ENCODE measurements at regions not wholly inside any gene's neighbourhood (a gene's known extent, or its start where the extent isn't known, plus 50 kb on each side); places are given as distances from the start of the nearest gene placed in this dataset.

- TF ChIP-seq CTCF (IDR thresholded peaks at IDR 0.05; ENCODE audit: insufficient read depth, low read depth, low read length): no peak
- ChIA-PET POLR2A (no interaction called here), CTCF (no interaction called here)
- Histone ChIP-seq H3K36me3 (ENCODE audit: control insufficient read depth, insufficient read depth, low read length) (no peaks in the 10 kb centered on the region), H3K27me3 (ENCODE audit: control insufficient read depth, insufficient read depth, low read length) (no peaks in the 10 kb centered on the region), H3K4me3 (ENCODE audit: low read depth, low read length) (no peak overlapping the region)
- DNase-seq (ENCODE audit: low read depth): no peak
Observed at GRCh38 chr4:95637043-95637600, 88.3 kb upstream of the UNC5C start.

- POLR2A ChIA-PET: no interaction called here
- DNase-seq (ENCODE audit: low read depth): no peak
- no peak overlapping the region for H3K4me3 ChIP-seq (ENCODE audit: low read depth, low read length)
- H3K36me3 ChIP-seq (ENCODE audit: control insufficient read depth, insufficient read depth, low read length): no peaks in the 10 kb centered on the region
- H3K27me3 ChIP-seq (ENCODE audit: control insufficient read depth, insufficient read depth, low read length): no peaks in the 10 kb centered on the region
- CTCF ChIA-PET: no interaction called here
- no peak for TF ChIP-seq CTCF (IDR thresholded peaks at IDR 0.05; ENCODE audit: insufficient read depth, low read depth, low read length)
Observed at GRCh38 chr4:95636061-95636460, 87.3 kb upstream of the UNC5C start.

GRCh38 chr4:95627709-95628108 lies 78.9 kb upstream of the UNC5C start:
- TF ChIP-seq CTCF (IDR thresholded peaks at IDR 0.05; ENCODE audit: insufficient read depth, low read depth, low read length): no peak
- no peaks in the 10 kb centered on the region for H3K27me3 ChIP-seq (ENCODE audit: control insufficient read depth, insufficient read depth, low read length)
- no peak for DNase-seq (ENCODE audit: low read depth)
- CTCF ChIA-PET: no interaction called here
- H3K36me3 ChIP-seq (ENCODE audit: control insufficient read depth, insufficient read depth, low read length): no peaks in the 10 kb centered on the region
- POLR2A ChIA-PET: no interaction called here
- no peak overlapping the region for H3K4me3 ChIP-seq (ENCODE audit: low read depth, low read length)

- Histone ChIP-seq H3K36me3 (ENCODE audit: control insufficient read depth, insufficient read depth, low read length) (no peaks in the 10 kb centered on the region), H3K4me3 (ENCODE audit: low read depth, low read length) (no peak overlapping the region), H3K27me3 (ENCODE audit: control insufficient read depth, insufficient read depth, low read length) (no peaks in the 10 kb centered on the region)
- POLR2A ChIA-PET: no interaction called here
- CTCF ChIA-PET: no interaction called here
- DNase-seq (ENCODE audit: low read depth): no peak
- no peak for TF ChIP-seq CTCF (IDR thresholded peaks at IDR 0.05; ENCODE audit: insufficient read depth, low read depth, low read length)
Observed at GRCh38 chr4:95627024-95627605, 78.3 kb upstream of the UNC5C start.

DNA sequence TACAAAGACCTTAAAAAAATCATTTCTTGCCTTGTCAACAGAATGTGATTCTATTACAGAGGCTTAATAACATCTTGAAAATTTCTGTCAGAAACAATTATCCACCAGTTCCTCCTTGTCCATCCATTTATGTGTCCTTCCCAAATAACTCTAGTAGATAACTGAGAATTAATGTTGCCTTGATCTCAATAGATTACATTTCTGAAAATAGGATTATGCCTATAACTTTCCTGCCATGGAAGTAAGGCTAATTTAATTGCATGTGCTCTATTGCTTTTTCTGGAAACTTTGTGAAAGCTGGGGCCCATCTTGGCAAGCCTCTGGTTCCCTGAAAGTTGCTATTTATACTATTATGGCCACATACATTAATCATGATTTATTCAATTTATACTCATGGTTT lies 76.2 kb upstream of the UNC5C start:
- H3K36me3 ChIP-seq (ENCODE audit: control insufficient read depth, insufficient read depth, low read length): no peaks in the 10 kb centered on the region
- no peaks in the 10 kb centered on the region for H3K27me3 ChIP-seq (ENCODE audit: control insufficient read depth, insufficient read depth, low read length)
- no peak for DNase-seq (ENCODE audit: low read depth)
- H3K4me3 ChIP-seq (ENCODE audit: low read depth, low read length): no peak overlapping the region
- TF ChIP-seq CTCF (IDR thresholded peaks at IDR 0.05; ENCODE audit: insufficient read depth, low read depth, low read length): no peak
- CTCF ChIA-PET: no interaction called here
- POLR2A ChIA-PET: no interaction called here

Measured in BJ (cell line).